HepG2 (cell line): ENCODE measurements at regions not wholly inside any gene's neighbourhood (a gene's known extent, or its start where the extent isn't known, plus 50 kb on each side); places are given as distances from the start of the nearest gene placed in this dataset.

ENCODE experiments used
- ATAC-seq: fragments of 200-7000 bp; cut with Tn5 transposase; 3 replicates; pipeline ENCODE4 v1.9.1; 2020; ENCODE audit warnings: mild to moderate bottlenecking, moderate library complexity
- BruUV-seq: library from RNA; stranded (reverse); fragments of 400-500 nt; replicated peaks from 2 replicates; lab custom pipeline; 2021; lab: Mats Ljungman, UMichigan
- CTCF ChIA-PET: fragments of 300-600 bp; formaldehyde crosslinking; extraction: SDS; loops from one replicate; lab custom pipeline; 2021; ENCODE audit warnings: low total read pairs, inconsistent platforms, low intra/inter-chr PET ratio; lab: Yijun Ruan, JAX
- POLR2A ChIA-PET: fragments of 350-600 bp; sonication (Branson Sonifier 250); formaldehyde crosslinking; loops from one replicate; lab custom pipeline; 2020; ENCODE audit warnings: antibody characterized with exemption, inconsistent platforms; lab: Yijun Ruan, JAX
- DNase-seq: peaks from one replicate; pipeline ENCODE4 v3.0.0-alpha.2; 2015; ENCODE audit warnings: low spot score
- FAIRE-seq: peaks from 3 replicates; lab custom pipeline; 2011; peaks lifted over from hg19 to GRCh38; lab: Jason Lieb, UNC
- H2AFZ ChIP-seq: one replicate; pipeline ENCODE4 v1.6.1; 2011; ENCODE audit warnings: low read length, inconsistent platforms
- H3K27ac ChIP-seq: fragments of 300-600 bp; 3 replicates; pipeline ENCODE4 v1.8.0; 2011; ENCODE audit warnings: mixed run types, mild to moderate bottlenecking, mixed read lengths, low read length, inconsistent platforms; ENCODE audit not compliant: insufficient read depth; ENCODE audit errors: extremely low read length
- H3K27me3 ChIP-seq, 2 experiments: fragments of 200-600 bp in 1 of 2; 2 replicates in 1 of 2; 3 replicates in 1 of 2; pipeline versions ENCODE4 v1.6.0 to v1.8.0; 2011; ENCODE audit warnings: low read length in 2 of 2, mild to moderate bottlenecking in 2 of 2, moderate library complexity in 2 of 2, inconsistent platforms in 1 of 2; ENCODE audit not compliant: insufficient read depth in 2 of 2, control insufficient read depth in 1 of 2
- H3K36me3 ChIP-seq, 2 experiments: fragments of 200-600 bp in 1 of 2; replicated peaks in 1 of 2; 2 replicates in 1 of 2; 3 replicates in 1 of 2; pipeline versions ENCODE4 v1.5.1 to v1.8.0; 2011; ENCODE audit warnings: low read length in 2 of 2, inconsistent platforms in 1 of 2; ENCODE audit not compliant: insufficient read depth in 2 of 2, control insufficient read depth in 1 of 2
- H3K4me1 ChIP-seq: 2 replicates; pipeline ENCODE4 v1.5.1; 2012; ENCODE audit warnings: low read length, inconsistent platforms; ENCODE audit not compliant: insufficient read depth
- H3K4me2 ChIP-seq: 2 replicates; pipeline ENCODE4 v1.6.0; 2011; ENCODE audit warnings: low read depth, low read length, inconsistent platforms
- H3K4me3 ChIP-seq, 3 experiments: fragments of 200-600 bp in 1 of 3; sonication (generic), shearing (Covaris generic) in 1 of 3; replicated peaks in 1 of 3; 2 replicates each; pipeline ENCODE4 v1.5.1; 2011 to 2016; ENCODE audit warnings: low read length in 3 of 3, inconsistent platforms in 2 of 3, low read depth in 2 of 3, mild to moderate bottlenecking in 2 of 3, control low read depth in 1 of 3, mixed read lengths in 1 of 3; ENCODE audit not compliant: insufficient read depth in 1 of 3
- H3K79me2 ChIP-seq: one replicate; pipeline ENCODE4 v1.6.1; 2011; ENCODE audit warnings: low read length, inconsistent platforms; ENCODE audit not compliant: insufficient read depth
- H3K9ac ChIP-seq: 2 replicates; pipeline ENCODE4 v1.6.0; 2011; ENCODE audit warnings: mild to moderate bottlenecking, low read depth, low read length, inconsistent platforms; ENCODE audit not compliant: insufficient read depth
- H3K9me3 ChIP-seq: 2 replicates; pipeline ENCODE4 v1.5.1; 2012; ENCODE audit warnings: mild to moderate bottlenecking, low read length
- H4K20me1 ChIP-seq: 2 replicates; pipeline ENCODE4 v1.6.0; 2011; ENCODE audit warnings: inconsistent platforms, mild to moderate bottlenecking, low read length, moderate library complexity; ENCODE audit not compliant: insufficient read depth
- CC2D1A ChIP-seq: sonication (generic); formaldehyde crosslinking; IDR thresholded peaks from 2 replicates; pipeline ENCODE4 v1.8.1; 2023; ENCODE audit warnings: mild to moderate bottlenecking, missing genetic modification reagents
- CSRNP1 ChIP-seq: sonication (generic); formaldehyde crosslinking; IDR thresholded peaks from 2 replicates; pipeline ENCODE4 v1.8.1; 2023; ENCODE audit warnings: mild to moderate bottlenecking, missing genetic modification reagents
- FOXJ3 ChIP-seq: sonication (generic); formaldehyde crosslinking; IDR thresholded peaks from 2 replicates; pipeline ENCODE4 v1.4.0; 2020; ENCODE audit warnings: missing genetic modification reagents, mild to moderate bottlenecking, borderline replicate concordance
- SPEN ChIP-seq: sonication (generic); formaldehyde crosslinking; IDR thresholded peaks from 2 replicates; pipeline ENCODE4 v1.5.1; 2020; ENCODE audit warnings: low read depth, mild to moderate bottlenecking, missing genetic modification reagents
- TCF7L2 ChIP-seq: IDR thresholded peaks from 2 replicates; pipeline ENCODE4 v1.6.1; 2011; ENCODE audit warnings: mild to moderate bottlenecking, low read depth, low read length, moderate library complexity
- TOE1 ChIP-seq: sonication (generic); formaldehyde crosslinking; IDR thresholded peaks from 2 replicates; pipeline ENCODE4 v1.4.0; 2020; ENCODE audit warnings: mild to moderate bottlenecking, missing genetic modification reagents
- ZGPAT ChIP-seq: IDR thresholded peaks from 2 replicates; pipeline ENCODE4 v1.6.1; 2016; ENCODE audit warnings: mild to moderate bottlenecking
- ZSCAN25 ChIP-seq: sonication (generic); formaldehyde crosslinking; IDR thresholded peaks from 2 replicates; pipeline ENCODE4 v1.8.0; 2022; ENCODE audit warnings: mild to moderate bottlenecking, missing genetic modification reagents
- WGBS: methylation state at CpG from one replicate; pipeline ENCODE4 v1.1.6; 2017; ENCODE audit warnings: low lambda C conversion rate; 5-methylcytosine and 5-hydroxymethylcytosine counted together
- in situ Hi-C: cut with HindIII; loops from 2 replicates; pipeline ENCODE4 v1.10.0; 2017; ENCODE audit warnings: low pct_unique_long_range_greater_than_20kb; ENCODE audit not compliant: extremely low pct_ligation_motif_present
- intact Hi-C: fragments of 100-400 bp; cut with micrococcal nuclease; formaldehyde crosslinking; loops from one replicate; pipeline ENCODE4 v1.10.0; 2022; ENCODE audit not compliant: unreplicated experiment

DNA sequence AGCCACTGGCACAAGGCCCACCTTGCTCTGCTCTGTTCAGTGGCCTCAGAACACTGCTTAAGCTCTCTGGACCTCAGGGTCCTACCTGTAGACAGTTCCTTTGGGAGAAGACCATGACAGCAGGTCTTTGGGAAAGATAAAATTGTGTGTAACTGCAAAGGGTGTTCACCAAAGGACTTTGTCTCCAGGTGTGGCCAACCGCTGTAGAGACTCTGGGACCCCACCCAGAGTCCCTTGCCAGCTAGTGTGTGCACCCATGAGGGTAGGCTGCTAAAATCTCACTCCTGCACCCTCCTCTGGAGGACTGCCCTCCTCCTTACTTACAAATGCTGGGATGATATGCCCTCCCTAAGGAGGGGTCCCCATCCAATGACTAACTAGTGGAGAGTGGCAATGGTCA, 211.2 kb downstream of the TSHZ3 start:
- in situ Hi-C loops: no loop called here
- CTCF ChIA-PET: no interaction called here

DNA sequence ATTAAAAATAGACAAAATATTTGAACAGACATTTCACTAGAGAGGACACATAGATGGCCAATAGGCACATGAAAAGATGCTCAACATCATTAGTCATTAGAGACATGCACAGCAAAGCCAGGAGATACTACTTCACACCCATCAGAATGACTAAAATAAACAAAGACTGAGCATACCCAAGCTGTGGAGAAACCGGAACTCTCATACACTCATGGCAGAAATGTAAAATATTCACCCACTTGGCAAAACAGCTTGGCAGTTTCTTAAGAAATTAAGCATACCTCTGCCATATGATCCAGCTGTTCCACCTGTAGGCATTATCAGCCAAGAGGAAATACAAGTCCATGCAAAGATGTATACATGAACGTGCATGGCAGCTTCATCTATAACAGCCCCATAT, 213.4 kb downstream of the TSHZ3 start:
- BruUV-seq: no TSS peak
- no peaks in the 10 kb centered on the region for H3K36me3 ChIP-seq
- ATAC-seq (no peak), DNase-seq (no peak), FAIRE-seq (no peak)
- H3K4me2 ChIP-seq: no peak overlapping the region
- in situ Hi-C loops: no loop called here
- peaks cover 82% of the 10 kb centered on the region for H3K9me3 ChIP-seq
- H3K4me3 ChIP-seq: no peak overlapping the region
- H3K27ac ChIP-seq: no peak overlapping the region
- intact Hi-C loops: no loop called here
- H3K4me1 ChIP-seq: no peaks in the 10 kb centered on the region
- no peaks in the 10 kb centered on the region for H3K79me2 ChIP-seq
- no peak for TF ChIP-seq ZGPAT (CRISPR knock-in tag)
- TF ChIP-seq TOE1: no peak
- no peak for TF ChIP-seq CSRNP1 (CRISPR knock-in tag)
- TF ChIP-seq ZSCAN25 (CRISPR knock-in tag): no peak
- no peak for TF ChIP-seq TCF7L2
- TF ChIP-seq CC2D1A (CRISPR knock-in tag): no peak
- CTCF ChIA-PET: no interaction called here
- H3K27me3 ChIP-seq: no peaks in the 10 kb centered on the region; a peak in 1 of 5 replicates
- 3% methylated on average over 2 of the region's 2 CpGs for WGBS
- no peaks in the 10 kb centered on the region for H4K20me1 ChIP-seq
- POLR2A ChIA-PET: no interaction called here
- H3K9ac ChIP-seq: no peak overlapping the region
- H2AFZ ChIP-seq: no peak overlapping the region

More for the DNA sequence above, 211.2 kb downstream of the TSHZ3 start:
- H3K4me2 ChIP-seq: no peak overlapping the region
- no peaks in the 10 kb centered on the region for H3K4me1 ChIP-seq
- no TSS peak for BruUV-seq
- no peak overlapping the region for H3K9ac ChIP-seq
- ATAC-seq (no peak), DNase-seq (no peak), FAIRE-seq (no peak)
- no peaks in the 10 kb centered on the region for H3K27me3 ChIP-seq
- H3K36me3 ChIP-seq: no peaks in the 10 kb centered on the region
- H2AFZ ChIP-seq: no peak overlapping the region
- H3K4me3 ChIP-seq: no peak overlapping the region
- no peaks in the 10 kb centered on the region for H4K20me1 ChIP-seq
- peaks cover 87% of the 10 kb centered on the region for H3K9me3 ChIP-seq
- no peak for TF ChIP-seq FOXJ3
- TF ChIP-seq SPEN (CRISPR knock-in tag): no peak
- WGBS: 29% methylated on average over 1 of the region's 1 CpG
- H3K27ac ChIP-seq: no peak overlapping the region
- intact Hi-C loops: no loop called here
- no peaks in the 10 kb centered on the region for H3K79me2 ChIP-seq
- POLR2A ChIA-PET: no interaction called here
